Osteoblast (primary cell): ENCODE measurements at regions not wholly inside any gene's neighbourhood (a gene's known extent, or its start where the extent isn't known, plus 50 kb on each side); places are given as distances from the start of the nearest gene placed in this dataset.
"Not testable (repeated sequence)": the region's sequence is repeated elsewhere in the genome, so short reads cannot be mapped to it uniquely, and the experiment has no call there.

Experiments
- DNase-seq: peaks from one replicate; pipeline ENCODE4 v3.0.0; 2011; ENCODE audit warnings: low spot score, mixed read lengths; ENCODE audit not compliant: insufficient read length; ENCODE audit errors: missing footprints
- H2AFZ ChIP-seq: 2 replicates; pipeline ENCODE4 v1.6.0; 2011; ENCODE audit warnings: mild to moderate bottlenecking, low read length
- H3K27ac ChIP-seq: 2 replicates; pipeline ENCODE4 v1.5.1; 2011; ENCODE audit warnings: mild to moderate bottlenecking, low read depth, low read length, moderate library complexity
- H3K27me3 ChIP-seq: 2 replicates; pipeline ENCODE4 v1.6.0; 2012; ENCODE audit warnings: mild to moderate bottlenecking, control low read depth, inconsistent platforms, low read length, moderate library complexity; ENCODE audit not compliant: insufficient read depth
- H3K36me3 ChIP-seq: 2 replicates; pipeline ENCODE4 v1.5.1; 2011; ENCODE audit warnings: mild to moderate bottlenecking, low read length, control low read depth, moderate library complexity; ENCODE audit not compliant: insufficient read depth
- H3K4me1 ChIP-seq: 2 replicates; pipeline ENCODE4 v1.5.1; 2011; ENCODE audit warnings: mild to moderate bottlenecking, low read length, control low read depth, moderate library complexity; ENCODE audit not compliant: insufficient read depth
- H3K4me2 ChIP-seq: 2 replicates; pipeline ENCODE4 v1.6.0; 2011; ENCODE audit warnings: mild to moderate bottlenecking, low read length; ENCODE audit not compliant: insufficient read depth
- H3K4me3 ChIP-seq: fragments of 200-600 bp; sonication (generic); 3 replicates; pipeline ENCODE4 v1.5.1; 2012; ENCODE audit warnings: mild to moderate bottlenecking, low read length, inconsistent platforms; ENCODE audit not compliant: insufficient read depth
- H3K79me2 ChIP-seq: 2 replicates; pipeline ENCODE4 v1.6.0; 2012; ENCODE audit warnings: mild to moderate bottlenecking, low read length, control low read depth, inconsistent platforms; ENCODE audit not compliant: insufficient read depth
- H3K9me3 ChIP-seq: 2 replicates; pipeline ENCODE4 v1.5.1; 2011; ENCODE audit warnings: low read depth, low read length, control low read depth
- H4K20me1 ChIP-seq: 2 replicates; pipeline ENCODE4 v1.6.0; 2012; ENCODE audit warnings: mild to moderate bottlenecking, low read length, control low read depth; ENCODE audit not compliant: insufficient read depth
- TF ChIP-seq, protein P1 (sequence below): IDR thresholded peaks from 2 replicates; pipeline ENCODE4 v1.5.1; 2011; ENCODE audit warnings: mild to moderate bottlenecking, low read depth, low read length, moderate library complexity; ENCODE audit errors: extremely low read depth

DNA sequence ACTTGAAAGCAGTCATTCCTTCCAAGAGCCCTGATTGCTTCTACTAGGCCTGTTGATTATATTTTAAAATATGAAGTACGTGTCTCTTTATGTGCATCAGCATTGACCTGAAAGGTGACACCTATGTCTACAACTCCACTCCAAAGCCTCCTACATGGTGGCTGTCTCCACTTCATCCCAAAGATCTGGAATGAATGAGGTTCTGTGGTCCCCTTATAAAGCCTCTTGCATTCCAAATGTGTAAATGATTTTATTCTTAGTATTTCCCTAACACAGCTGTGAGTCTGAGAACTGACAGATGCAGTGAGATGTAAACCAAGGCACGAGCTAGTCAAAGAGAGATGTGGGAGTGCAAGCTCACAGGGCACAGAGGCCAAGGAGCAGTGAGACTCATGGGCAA is 176.0 kb upstream of the SVIL start:
- Histone ChIP-seq H3K4me2 (no peak overlapping the region), H2AFZ (no peak overlapping the region), H3K27ac (no peak overlapping the region), H3K4me1 (peaks cover 31% of the 10 kb centered on the region), H3K27me3 (peaks cover 2% of the 10 kb centered on the region), H4K20me1 (no peaks in the 10 kb centered on the region), H3K9me3 (no peaks in the 10 kb centered on the region), H3K79me2 (no peaks in the 10 kb centered on the region), H3K36me3 (no peaks in the 10 kb centered on the region), H3K4me3 (no peak overlapping the region)
- TF ChIP-seq, protein P1, sequence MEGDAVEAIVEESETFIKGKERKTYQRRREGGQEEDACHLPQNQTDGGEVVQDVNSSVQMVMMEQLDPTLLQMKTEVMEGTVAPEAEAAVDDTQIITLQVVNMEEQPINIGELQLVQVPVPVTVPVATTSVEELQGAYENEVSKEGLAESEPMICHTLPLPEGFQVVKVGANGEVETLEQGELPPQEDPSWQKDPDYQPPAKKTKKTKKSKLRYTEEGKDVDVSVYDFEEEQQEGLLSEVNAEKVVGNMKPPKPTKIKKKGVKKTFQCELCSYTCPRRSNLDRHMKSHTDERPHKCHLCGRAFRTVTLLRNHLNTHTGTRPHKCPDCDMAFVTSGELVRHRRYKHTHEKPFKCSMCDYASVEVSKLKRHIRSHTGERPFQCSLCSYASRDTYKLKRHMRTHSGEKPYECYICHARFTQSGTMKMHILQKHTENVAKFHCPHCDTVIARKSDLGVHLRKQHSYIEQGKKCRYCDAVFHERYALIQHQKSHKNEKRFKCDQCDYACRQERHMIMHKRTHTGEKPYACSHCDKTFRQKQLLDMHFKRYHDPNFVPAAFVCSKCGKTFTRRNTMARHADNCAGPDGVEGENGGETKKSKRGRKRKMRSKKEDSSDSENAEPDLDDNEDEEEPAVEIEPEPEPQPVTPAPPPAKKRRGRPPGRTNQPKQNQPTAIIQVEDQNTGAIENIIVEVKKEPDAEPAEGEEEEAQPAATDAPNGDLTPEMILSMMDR = no peak
- DNase-seq = no peak

DNA sequence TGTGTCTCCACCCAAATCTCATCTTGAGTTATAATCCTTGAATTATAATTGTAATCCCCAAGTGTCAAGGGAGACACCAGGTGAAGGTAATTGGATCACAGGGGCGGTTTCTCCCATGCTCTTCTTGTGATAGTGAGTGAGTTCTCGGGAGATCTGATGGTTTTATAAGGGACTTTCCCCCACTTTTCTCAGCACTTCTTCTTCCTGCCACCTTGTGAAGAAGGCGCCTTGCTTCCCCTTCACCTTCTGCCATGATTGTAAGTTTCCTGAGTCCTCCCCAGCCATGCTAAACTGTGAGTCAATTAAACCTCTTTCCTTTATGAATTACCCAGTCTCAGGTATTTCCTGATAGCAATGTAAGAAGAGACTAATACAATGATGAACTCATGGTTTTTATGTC is 175.5 kb upstream of the SVIL start:
- H3K36me3 ChIP-seq, H4K20me1 ChIP-seq, DNase-seq, H3K27ac ChIP-seq, H3K27me3 ChIP-seq, H3K9me3 ChIP-seq, H2AFZ ChIP-seq, H3K4me2 ChIP-seq, H3K4me3 ChIP-seq, H3K79me2 ChIP-seq: not testable (repeated sequence)
- H3K4me1 ChIP-seq = peaks cover 37% of the 10 kb centered on the region

DNA sequence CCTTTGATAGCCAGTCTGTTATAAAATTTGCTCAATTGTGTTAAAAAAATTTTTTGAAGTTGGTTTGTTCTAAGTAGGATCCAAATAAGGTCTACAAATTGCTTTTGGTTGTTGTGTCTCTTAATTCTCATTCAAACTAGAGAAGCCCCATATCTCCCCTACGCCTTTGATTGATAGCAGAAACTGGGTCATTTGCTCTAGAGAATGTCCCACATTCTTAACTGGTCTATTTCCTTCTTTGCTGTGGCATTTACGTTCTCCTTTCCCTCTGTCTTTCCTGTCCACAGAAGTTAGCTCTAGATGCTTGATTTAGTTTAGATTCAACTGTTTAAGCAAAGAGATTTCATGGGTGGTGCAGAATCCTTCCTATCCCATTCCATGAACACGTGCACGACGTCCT is 174.6 kb upstream of the SVIL start:
- no peak overlapping the region for H3K27ac ChIP-seq

DNA sequence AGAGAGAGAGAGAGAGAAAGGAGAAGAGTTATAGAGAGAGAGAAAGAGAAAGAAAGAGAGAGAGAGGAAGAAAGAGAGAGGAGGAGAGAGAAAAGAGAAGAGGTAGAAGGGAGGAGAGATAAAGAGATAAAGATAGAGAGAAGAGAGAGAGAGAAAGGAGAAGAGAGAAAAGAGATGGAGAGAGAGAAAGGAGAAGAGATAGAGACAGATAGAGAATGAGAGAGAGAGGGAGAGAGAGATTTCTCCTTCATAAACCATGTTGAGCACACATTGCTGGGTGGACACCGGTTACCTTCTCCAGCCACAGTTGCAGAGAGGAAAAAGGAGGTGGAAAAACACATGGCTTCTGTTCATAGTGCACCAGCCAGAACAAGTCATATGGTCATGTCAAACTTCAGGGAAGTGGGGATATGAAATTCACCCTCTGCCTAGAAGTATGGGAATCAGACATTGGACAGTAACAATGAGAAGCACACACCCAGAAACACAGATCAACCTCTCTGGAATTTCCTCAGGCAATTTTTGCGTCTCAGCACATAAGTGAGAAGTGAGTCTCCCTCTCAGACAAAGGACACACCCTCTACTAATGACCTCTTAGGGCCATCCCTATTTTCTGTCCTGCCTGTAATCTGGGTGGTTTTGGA is 172.5 kb upstream of the SVIL start:
- H3K9me3 ChIP-seq = no peaks in the 10 kb centered on the region
- H3K27ac ChIP-seq = no peak overlapping the region
- no peaks in the 10 kb centered on the region for H4K20me1 ChIP-seq
- H3K4me2 ChIP-seq = no peak overlapping the region
- H2AFZ ChIP-seq = no peak overlapping the region
- peak; percentile 63 for DNase-seq
- no peaks in the 10 kb centered on the region for H3K27me3 ChIP-seq
- H3K36me3 ChIP-seq = no peaks in the 10 kb centered on the region
- TF ChIP-seq, protein P1 = no peak
- no peak overlapping the region for H3K4me3 ChIP-seq
- H3K79me2 ChIP-seq = no peaks in the 10 kb centered on the region
- peaks cover 58% of the 10 kb centered on the region for H3K4me1 ChIP-seq

More for the DNA sequence above, 174.6 kb upstream of the SVIL start:
- no peak overlapping the region for H3K4me3 ChIP-seq
- no peak overlapping the region for H3K4me2 ChIP-seq
- no peaks in the 10 kb centered on the region for H3K36me3 ChIP-seq
- H4K20me1 ChIP-seq = no peaks in the 10 kb centered on the region
- no peak for DNase-seq
- H3K79me2 ChIP-seq = no peaks in the 10 kb centered on the region
- no peaks in the 10 kb centered on the region for H3K27me3 ChIP-seq
- TF ChIP-seq, protein P1 = no peak
- no peak overlapping the region for H2AFZ ChIP-seq
- peaks cover 45% of the 10 kb centered on the region for H3K4me1 ChIP-seq
- H3K9me3 ChIP-seq = no peaks in the 10 kb centered on the region
